DMS114 treated with DMSO at 0.1 percent for 48 hours (cell line): ENCODE measurements at regions not wholly inside any gene's neighbourhood (a gene's known extent, or its start where the extent isn't known, plus 50 kb on each side); places are given as distances from the start of the nearest gene placed in this dataset.

Experiments used
- DNase-seq: peaks from one replicate; lab custom pipeline; 2025; ENCODE audit not compliant: unreplicated experiment; lab: John Stamatoyannopoulos, UW

- no peak for DNase-seq
These were observed 280.8 kb upstream of the UBE2E2 start for GRCh38 chr3:22922317-22922716.

DNA sequence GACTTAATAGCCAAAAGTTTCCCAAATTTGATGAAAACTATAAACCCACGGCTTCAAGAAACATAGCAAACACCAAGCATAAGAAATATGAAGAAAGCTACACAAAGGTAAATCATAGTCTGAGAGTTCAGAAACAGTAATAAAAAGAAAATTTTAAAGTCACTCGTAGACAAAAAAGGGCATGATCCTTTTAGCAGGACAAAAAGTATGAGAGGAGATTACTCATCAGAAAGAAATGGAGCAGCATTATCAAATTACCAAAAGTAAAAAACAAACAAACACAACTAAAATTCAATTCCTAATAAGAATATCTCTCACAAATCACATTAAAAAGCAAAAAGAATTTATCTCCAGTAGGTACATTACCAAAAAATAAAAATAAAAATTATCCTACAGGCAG lies 279.4 kb upstream of the UBE2E2 start:
- DNase-seq: no peak

GRCh38 chr3:22928216-22929110 lies 274.7 kb upstream of the UBE2E2 start:
- no peak for DNase-seq

DNA sequence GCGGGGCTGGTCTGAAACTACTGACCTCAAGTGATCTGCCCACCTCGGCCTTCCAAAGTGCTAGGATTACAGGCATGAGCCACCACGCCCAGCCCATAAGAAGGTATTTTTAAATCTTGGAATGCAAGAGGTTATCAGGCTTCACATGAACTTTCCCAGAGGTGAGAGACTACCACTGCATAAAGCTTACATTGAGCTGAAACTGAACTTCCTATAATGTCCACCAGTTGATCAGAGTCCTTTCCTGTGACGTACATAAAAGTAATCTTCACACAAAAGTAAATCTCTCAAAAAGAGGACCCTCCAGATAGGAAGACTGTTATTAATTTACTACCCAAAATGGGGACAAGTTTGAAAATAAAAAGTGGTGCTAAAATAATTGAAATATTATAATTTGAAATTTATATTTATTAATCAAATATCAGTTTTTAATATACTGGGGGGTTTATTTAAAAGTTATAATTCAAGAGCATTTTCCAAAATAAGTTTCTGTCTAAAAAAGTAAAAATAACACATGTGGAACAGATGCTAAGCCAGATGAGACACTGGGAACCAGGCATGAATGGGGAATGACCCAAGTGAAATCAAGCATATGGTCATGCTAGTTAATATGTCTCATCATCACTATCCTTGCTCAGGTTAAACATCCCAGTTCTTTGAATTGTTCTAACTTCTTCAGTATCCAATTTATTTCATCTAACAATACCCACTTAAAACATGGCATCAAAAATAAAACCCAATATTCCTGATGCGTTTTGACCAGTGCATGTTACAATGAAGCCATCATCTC lies 269.9 kb upstream of the UBE2E2 start:
- no peak for DNase-seq

DNA sequence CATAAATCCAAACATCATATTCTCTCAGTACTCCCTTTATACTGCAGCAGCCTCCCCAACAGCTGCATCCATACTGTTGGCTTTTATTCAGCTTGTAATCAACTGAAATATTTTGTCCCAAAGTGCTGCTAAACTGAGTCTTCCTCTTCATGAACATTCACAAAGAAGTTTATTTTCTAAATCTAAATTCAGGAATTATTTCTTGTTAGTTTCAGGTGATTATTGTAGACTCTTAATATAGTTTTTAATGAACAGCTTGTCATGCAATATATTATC lies 269.3 kb upstream of the UBE2E2 start:
- DNase-seq: no peak

GRCh38 chr3:22935040-22935439 lies 268.1 kb upstream of the UBE2E2 start:
- DNase-seq: no peak

- DNase-seq: no peak
These were observed 265.6 kb upstream of the UBE2E2 start for GRCh38 chr3:22937536-22937935.

DNA sequence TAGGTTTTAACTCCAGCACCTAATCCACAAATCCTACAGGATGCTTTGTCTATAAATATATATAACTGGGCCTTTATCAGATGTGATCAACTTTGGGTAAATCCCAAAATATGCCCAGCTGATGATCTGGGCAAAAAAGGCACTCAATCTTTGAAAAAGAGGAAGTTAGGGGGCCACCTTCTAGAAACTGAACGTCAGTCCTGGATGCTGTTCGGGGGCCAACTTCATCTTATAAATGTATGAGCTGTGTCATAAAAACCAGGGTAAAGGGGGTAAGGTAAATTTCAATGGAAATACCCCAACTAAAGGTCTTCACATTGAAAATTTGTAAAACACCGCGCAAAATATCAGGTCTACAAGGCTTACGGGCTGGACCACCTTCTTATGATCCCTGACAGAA lies 264.4 kb upstream of the UBE2E2 start:
- no peak for DNase-seq

DNA sequence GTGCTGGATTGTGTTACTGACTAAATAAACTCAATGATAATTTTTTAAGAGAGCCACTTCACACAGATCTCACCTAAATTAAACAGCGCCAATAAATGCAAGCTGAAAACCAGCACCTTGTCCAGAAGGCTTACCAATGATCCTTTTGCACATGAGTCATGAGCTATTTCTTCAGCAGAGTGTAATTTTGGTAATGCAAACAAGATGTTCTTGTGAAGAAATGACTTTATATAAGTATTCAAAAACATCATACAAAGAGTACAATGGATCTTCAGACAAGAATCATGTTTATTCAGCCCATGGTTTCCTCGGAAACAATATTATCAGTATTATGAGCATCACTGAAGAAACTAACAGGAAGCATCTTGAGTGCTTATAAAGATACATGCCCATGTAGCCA lies 263.8 kb upstream of the UBE2E2 start:
- DNase-seq: no peak

GRCh38 chr3:22940285-22940684 lies 262.8 kb upstream of the UBE2E2 start:
- DNase-seq: no peak

DNA sequence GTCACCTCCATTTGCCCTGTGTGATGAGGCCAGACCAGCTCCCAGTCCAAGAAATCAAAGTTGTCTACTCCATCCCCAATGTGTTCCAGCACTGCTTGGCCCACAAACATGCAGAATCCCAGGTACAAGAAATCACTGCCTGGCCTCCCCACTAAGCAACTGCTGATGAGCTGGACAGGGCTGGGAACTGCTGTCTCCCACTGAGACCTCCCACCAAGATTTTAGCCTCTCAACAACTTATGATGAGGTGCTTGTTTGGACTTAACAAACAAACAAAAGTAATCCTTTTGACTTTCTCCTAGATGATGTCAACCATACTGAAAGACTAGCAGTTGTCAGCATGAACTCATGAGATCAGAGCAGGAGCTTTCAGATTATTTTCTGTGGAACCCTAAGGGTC lies 260.1 kb upstream of the UBE2E2 start:
- DNase-seq: no peak

DNA sequence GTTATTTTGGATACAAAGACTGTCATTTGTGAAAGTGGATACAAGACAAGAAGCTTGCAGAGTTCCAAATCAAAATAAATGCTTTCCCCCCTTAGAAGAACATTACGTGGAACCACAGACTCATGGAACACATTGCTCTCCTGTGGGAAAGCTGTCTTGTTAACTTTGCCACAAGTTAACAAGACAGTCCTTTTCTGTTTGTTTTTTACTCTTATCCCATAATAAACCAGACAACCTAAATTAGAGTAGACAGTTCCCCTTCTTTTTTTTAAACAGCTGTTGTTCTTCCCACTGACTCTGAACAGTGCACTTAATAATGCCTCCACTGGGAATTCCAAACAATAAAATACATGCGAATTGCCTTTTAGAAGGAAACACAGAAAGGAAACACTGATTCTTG lies 255.3 kb upstream of the UBE2E2 start:
- no peak for DNase-seq

DNA sequence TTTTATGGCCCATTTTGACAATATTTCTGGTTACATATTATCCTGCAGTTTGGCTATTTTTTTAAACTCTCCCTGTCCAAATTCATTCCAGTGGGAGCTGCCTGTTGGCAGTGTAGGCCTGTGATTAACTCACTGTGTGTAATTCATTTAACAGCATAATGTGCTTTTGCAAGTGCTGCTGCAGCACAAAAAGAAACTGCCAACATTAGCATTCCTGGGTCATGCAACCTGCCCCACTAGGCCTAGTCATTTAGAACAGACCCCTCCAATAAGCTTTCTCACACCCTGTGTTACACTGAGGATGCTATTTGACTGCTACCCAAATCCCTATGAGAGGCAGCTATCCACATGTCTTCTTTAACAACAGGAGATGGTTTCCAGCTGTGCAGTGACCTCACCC lies 251.2 kb upstream of the UBE2E2 start:
- no peak for DNase-seq

- no peak for DNase-seq
These were observed 250.3 kb upstream of the UBE2E2 start for GRCh38 chr3:22952860-22953259.

GRCh38 chr3:22959593-22959992 lies 243.5 kb upstream of the UBE2E2 start:
- no peak for DNase-seq

DNA sequence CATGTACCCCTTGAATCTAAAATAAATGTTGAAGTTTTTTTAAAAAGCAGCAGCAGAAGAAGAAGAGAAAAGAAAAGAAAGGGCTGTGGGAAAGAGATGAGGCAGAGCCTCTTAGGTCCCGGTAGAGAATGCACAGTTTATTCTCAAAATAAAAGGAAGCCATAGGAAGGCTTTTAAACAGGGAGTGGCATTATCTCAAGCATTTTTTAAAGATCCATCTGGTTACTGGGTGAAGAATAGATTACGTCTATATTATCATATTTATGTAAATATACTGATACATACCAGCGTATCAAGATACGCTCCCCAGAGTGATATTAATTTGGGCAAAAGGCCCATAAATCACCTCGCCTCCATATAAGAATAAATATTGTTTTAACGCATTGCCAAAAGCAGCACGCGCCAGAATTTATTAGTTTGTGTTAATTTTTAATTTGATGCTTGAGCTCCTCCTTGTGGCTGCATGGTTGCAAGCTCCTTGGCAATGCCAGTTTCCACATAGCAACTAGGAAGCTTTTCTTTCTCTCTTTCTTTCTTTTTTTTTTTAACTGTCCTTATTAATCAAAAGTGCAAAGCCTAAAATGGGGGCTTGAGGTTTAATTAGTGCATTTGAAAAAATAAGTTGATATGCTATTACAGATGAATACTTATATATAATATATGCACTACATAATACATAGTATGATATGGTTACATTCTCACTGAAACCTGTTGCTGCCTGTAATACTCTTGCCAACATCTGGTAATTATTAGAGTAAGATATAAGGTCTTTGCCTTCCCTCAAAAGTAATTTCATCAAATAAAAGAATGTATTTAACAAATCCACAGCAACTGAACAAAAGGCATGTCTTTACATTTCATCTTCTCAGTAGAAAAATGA lies 242.8 kb upstream of the UBE2E2 start:
- peak; percentile 14 for DNase-seq

GRCh38 chr3:22962244-22962643 lies 240.9 kb upstream of the UBE2E2 start:
- no peak for DNase-seq

- DNase-seq: no peak
These were observed 236.8 kb upstream of the UBE2E2 start for GRCh38 chr3:22966349-22966748.

- DNase-seq: no peak
These were observed 233.9 kb upstream of the UBE2E2 start for GRCh38 chr3:22969276-22969675.

DNA sequence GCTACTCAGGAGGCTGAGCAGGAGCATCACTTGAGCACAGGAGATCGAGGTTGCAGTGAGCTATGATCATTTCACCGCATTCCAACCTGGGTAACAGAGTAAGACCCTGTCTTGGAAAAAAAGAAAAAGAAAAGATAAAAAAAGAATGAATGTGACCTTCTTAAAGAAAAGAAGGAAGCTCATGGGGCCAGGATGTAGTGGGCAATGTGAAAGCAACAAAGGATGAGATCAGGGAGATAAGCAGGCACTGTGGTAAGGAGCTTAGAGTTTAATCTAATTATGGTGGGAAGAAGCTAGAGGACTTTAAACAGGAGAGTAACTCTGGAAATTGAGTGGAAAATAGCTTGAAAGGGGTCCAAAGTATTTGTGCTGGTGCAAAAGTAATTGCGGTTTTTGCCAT lies 231.6 kb upstream of the UBE2E2 start:
- DNase-seq: no peak

GRCh38 chr3:22977042-22977441 lies 226.1 kb upstream of the UBE2E2 start:
- DNase-seq: no peak
